ENCODE measurements at regions not wholly inside any gene's neighbourhood (a gene's known extent, or its start where the extent isn't known, plus 50 kb on each side); places are given as distances from the start of the nearest gene placed in this dataset.

DNA sequence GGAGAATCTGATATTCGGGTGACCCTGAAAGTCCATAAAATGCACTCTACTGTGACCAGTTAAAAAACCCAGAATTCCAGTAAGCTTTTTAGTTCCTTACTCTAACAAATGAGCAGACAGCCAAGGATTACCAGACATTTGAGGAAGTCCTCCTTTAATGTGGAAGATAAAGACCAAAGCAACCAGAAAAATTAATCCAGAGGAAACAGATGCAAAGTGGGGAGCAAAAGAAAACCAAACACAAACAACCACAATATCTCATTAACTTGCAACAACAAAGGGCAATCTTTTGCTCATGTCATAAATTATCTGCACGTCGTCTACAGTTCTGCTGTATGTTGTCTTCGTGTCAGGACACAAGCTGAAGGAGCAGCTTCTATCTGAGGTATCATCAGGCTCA is 164.4 kb downstream of the PJA1 start:
- Histone ChIP-seq H3K4me3 (replicated peaks in 1 of 3; ENCODE audit: insufficient read depth in 1 of 3, low read depth in 1 of 3, low read length in 3 of 3) (no peak overlapping the region), H3K9me1 (replicated peaks; ENCODE audit: control insufficient read depth, extremely low read depth, insufficient read depth, low read length) (no peaks in the 10 kb centered on the region), H3K4me1 (ENCODE audit: control insufficient read depth, extremely low read depth, insufficient read depth, low read length) (peaks cover 23% of the 10 kb centered on the region), H3K4me2 (ENCODE audit: insufficient read depth, low read length) (no peak overlapping the region), H3K79me2 (ENCODE audit: control insufficient read depth, insufficient read depth, low read length) (no peaks in the 10 kb centered on the region), H3K27ac (ENCODE audit: insufficient read depth, low read depth, low read length) (no peak overlapping the region), H3K36me3 (ENCODE audit: control insufficient read depth in 2 of 2, extremely low read depth in 1 of 2, insufficient read depth in 2 of 2, low read length in 2 of 2) (no peaks in the 10 kb centered on the region), H2AFZ (ENCODE audit: low read depth, low read length) (no peak overlapping the region), H4K20me1 (replicated peaks; ENCODE audit: control insufficient read depth, extremely low read depth, insufficient read depth, low read length) (no peaks in the 10 kb centered on the region), H3K27me3 (ENCODE audit: control insufficient read depth in 2 of 2, insufficient read depth in 2 of 2, low read length in 2 of 2) (no peaks in the 10 kb centered on the region), H3K9me3 (replicated peaks; ENCODE audit: control insufficient read depth, insufficient read depth, low read length) (no peaks in the 10 kb centered on the region), H3K9ac (replicated peaks; ENCODE audit: extremely low read depth, insufficient read depth, low read length) (no peak overlapping the region)
- dilution Hi-C loops (cut with MboI; ENCODE audit: extremely low pct_ligation_motif_present, low sequenced_read_pairs) (no loop called here), intact Hi-C loops (cut with micrococcal nuclease) (no loop called here)
- FAIRE-seq (no peak), DNase-seq (ENCODE audit: low read depth, low spot score) (no peak)
- CTCF ChIA-PET: interaction anchor here (1.5 kb wide), 1 partner anchor 173 kb away, joined by 6 read pairs; the partner anchor contains the start of gene EFNB1
- no TSS peak for BruUV-seq (replicated peaks)
- TF ChIP-seq MYC (IDR thresholded peaks at IDR 0.05; ENCODE audit: low read depth, low read length) (no peak), EZH2 (IDR thresholded peaks at IDR 0.05; ENCODE audit: borderline replicate concordance, low read depth, low read length, severe bottlenecking) (no peak), JUN (IDR thresholded peaks at IDR 0.05; ENCODE audit: borderline replicate concordance, insufficient read depth, insufficient read length, low read depth) (no peak), POLR2A (IDR thresholded peaks at IDR 0.05; ENCODE audit: low read depth, low read length) (no peak)
- TF ChIP-seq, protein P1, sequence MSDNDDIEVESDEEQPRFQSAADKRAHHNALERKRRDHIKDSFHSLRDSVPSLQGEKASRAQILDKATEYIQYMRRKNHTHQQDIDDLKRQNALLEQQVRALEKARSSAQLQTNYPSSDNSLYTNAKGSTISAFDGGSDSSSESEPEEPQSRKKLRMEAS (IDR thresholded peaks at IDR 0.05; ENCODE audit: insufficient read depth, insufficient read length): no peak
- POLR2A ChIA-PET: no interaction called here

DNA sequence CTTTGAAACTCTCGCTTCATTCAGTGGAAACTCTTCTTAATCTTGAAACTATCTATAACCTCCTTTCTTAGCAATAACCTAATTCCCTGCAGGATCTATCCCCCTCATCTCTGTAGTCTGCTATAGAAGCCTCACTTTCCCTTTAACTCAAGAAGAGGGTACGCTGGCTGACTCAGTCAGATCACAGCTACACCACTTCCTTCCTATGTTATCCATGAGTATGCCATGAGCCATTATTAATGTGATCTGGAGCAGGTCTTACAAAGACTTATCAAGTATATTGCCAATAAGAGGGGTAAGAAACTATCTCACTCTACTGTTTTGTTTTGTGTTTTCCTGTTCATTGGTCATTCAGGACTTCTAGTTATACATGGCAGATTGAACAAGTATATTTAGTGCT is 165.3 kb downstream of the PJA1 start:
- intact Hi-C loops (cut with micrococcal nuclease): loop anchor here (5.0 kb wide), 1 partner anchor 53 kb away; no protein-coding TSS in a partner anchor
- FAIRE-seq (peak; percentile 40), DNase-seq (ENCODE audit: low read depth, low spot score) (peak; percentile 21)
- Histone ChIP-seq H4K20me1 (replicated peaks; ENCODE audit: control insufficient read depth, extremely low read depth, insufficient read depth, low read length) (no peaks in the 10 kb centered on the region), H3K79me2 (ENCODE audit: control insufficient read depth, insufficient read depth, low read length) (no peaks in the 10 kb centered on the region), H3K27me3 (ENCODE audit: control insufficient read depth in 2 of 2, insufficient read depth in 2 of 2, low read length in 2 of 2) (no peaks in the 10 kb centered on the region), H3K9me1 (replicated peaks; ENCODE audit: control insufficient read depth, extremely low read depth, insufficient read depth, low read length) (no peaks in the 10 kb centered on the region), H3K27ac (ENCODE audit: insufficient read depth, low read depth, low read length) (no peak overlapping the region), H3K4me2 (ENCODE audit: insufficient read depth, low read length) (peak overlapping the region; percentile 8), H3K9me3 (replicated peaks; ENCODE audit: control insufficient read depth, insufficient read depth, low read length) (no peaks in the 10 kb centered on the region), H2AFZ (ENCODE audit: low read depth, low read length) (no peak overlapping the region), H3K4me3 (replicated peaks in 1 of 3; ENCODE audit: insufficient read depth in 1 of 3, low read depth in 1 of 3, low read length in 3 of 3) (no peak overlapping the region), H3K9ac (replicated peaks; ENCODE audit: extremely low read depth, insufficient read depth, low read length) (no peak overlapping the region), H3K36me3 (ENCODE audit: control insufficient read depth in 2 of 2, extremely low read depth in 1 of 2, insufficient read depth in 2 of 2, low read length in 2 of 2) (no peaks in the 10 kb centered on the region), H3K4me1 (ENCODE audit: control insufficient read depth, extremely low read depth, insufficient read depth, low read length) (peaks cover 23% of the 10 kb centered on the region)
- dilution Hi-C loops (cut with MboI; ENCODE audit: extremely low pct_ligation_motif_present, low sequenced_read_pairs): no loop called here
- POLR2A ChIA-PET: no interaction called here
- TF ChIP-seq POLR2AphosphoS5 (IDR thresholded peaks at IDR 0.05; ENCODE audit: insufficient read depth, low read depth, low read length) (no peak), EZH2 (IDR thresholded peaks at IDR 0.05; ENCODE audit: borderline replicate concordance, low read depth, low read length, severe bottlenecking) (no peak), GATA2 (IDR thresholded peaks at IDR 0.05; ENCODE audit: insufficient read depth, insufficient read length, low read depth, low read length) (no peak), FOS (IDR thresholded peaks at IDR 0.05; ENCODE audit: borderline replicate concordance, insufficient read depth, low read length) (peak; percentile 52), POLR2A (IDR thresholded peaks at IDR 0.05; ENCODE audit: low read depth, low read length) (no peak), JUN (IDR thresholded peaks at IDR 0.05; ENCODE audit: borderline replicate concordance, insufficient read depth, insufficient read length, low read depth) (peak; percentile 11), MYC (IDR thresholded peaks at IDR 0.05; ENCODE audit: low read depth, low read length) (no peak)
- TF ChIP-seq, protein P1 (IDR thresholded peaks at IDR 0.05; ENCODE audit: insufficient read depth, insufficient read length): no peak
- TF ChIP-seq, protein P2, sequence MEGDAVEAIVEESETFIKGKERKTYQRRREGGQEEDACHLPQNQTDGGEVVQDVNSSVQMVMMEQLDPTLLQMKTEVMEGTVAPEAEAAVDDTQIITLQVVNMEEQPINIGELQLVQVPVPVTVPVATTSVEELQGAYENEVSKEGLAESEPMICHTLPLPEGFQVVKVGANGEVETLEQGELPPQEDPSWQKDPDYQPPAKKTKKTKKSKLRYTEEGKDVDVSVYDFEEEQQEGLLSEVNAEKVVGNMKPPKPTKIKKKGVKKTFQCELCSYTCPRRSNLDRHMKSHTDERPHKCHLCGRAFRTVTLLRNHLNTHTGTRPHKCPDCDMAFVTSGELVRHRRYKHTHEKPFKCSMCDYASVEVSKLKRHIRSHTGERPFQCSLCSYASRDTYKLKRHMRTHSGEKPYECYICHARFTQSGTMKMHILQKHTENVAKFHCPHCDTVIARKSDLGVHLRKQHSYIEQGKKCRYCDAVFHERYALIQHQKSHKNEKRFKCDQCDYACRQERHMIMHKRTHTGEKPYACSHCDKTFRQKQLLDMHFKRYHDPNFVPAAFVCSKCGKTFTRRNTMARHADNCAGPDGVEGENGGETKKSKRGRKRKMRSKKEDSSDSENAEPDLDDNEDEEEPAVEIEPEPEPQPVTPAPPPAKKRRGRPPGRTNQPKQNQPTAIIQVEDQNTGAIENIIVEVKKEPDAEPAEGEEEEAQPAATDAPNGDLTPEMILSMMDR (IDR thresholded peaks at IDR 0.05; ENCODE audit: extremely low read depth in 1 of 2, insufficient read depth in 1 of 2, low read depth in 1 of 2, low read length in 2 of 2): no peak
- BruUV-seq (replicated peaks): no TSS peak
- CTCF ChIA-PET: no interaction called here

Data from endothelial cell of umbilical vein (primary cell).